OCI-LY3 (cell line): ENCODE measurements at regions not wholly inside any gene's neighbourhood (a gene's known extent, or its start where the extent isn't known, plus 50 kb on each side); places are given as distances from the start of the nearest gene placed in this dataset.

Experiments
- H2AFZ ChIP-seq: fragments of 200-600, 300-600 bp; shearing (Covaris generic); 2 replicates; pipeline ENCODE4 v1.6.0; 2014; ENCODE audit warnings: antibody characterized with exemption, low read depth, low read length
- H3K27ac ChIP-seq: fragments of 200-600, 300-600 bp; sonication (generic); 2 replicates; pipeline ENCODE4 v1.5.1; 2014; ENCODE audit warnings: mild to moderate bottlenecking, low read length, moderate library complexity, mixed read lengths
- H3K27me3 ChIP-seq: fragments of 200-600, 300-600 bp; sonication (generic); 2 replicates; pipeline ENCODE4 v1.6.1; 2014; ENCODE audit warnings: low read depth, low read length, mixed read lengths
- H3K36me3 ChIP-seq: fragments of 200-600, 300-600 bp; sonication (generic); replicated peaks from 2 replicates; pipeline ENCODE3; 2014; ENCODE audit warnings: low read depth, low read length, mixed read lengths
- H3K4me1 ChIP-seq: fragments of 300-600, 200-600 bp; sonication (generic); 2 replicates; pipeline ENCODE4 v1.6.1; 2014; ENCODE audit warnings: low read length, mixed read lengths
- H3K4me2 ChIP-seq: fragments of 200-600, 300-600 bp; sonication (generic); 2 replicates; pipeline ENCODE4 v1.6.1; 2014; ENCODE audit warnings: low read length, mixed read lengths
- H3K4me3 ChIP-seq: fragments of 300-600, 200-600 bp; sonication (generic); 2 replicates; pipeline ENCODE4 v1.5.1; 2014; ENCODE audit warnings: antibody characterized with exemption, mild to moderate bottlenecking, low read length, moderate library complexity
- H3K79me2 ChIP-seq: fragments of 300-600, 200-600 bp; shearing (Covaris generic); 2 replicates; pipeline ENCODE4 v1.6.1; 2014; ENCODE audit warnings: mild to moderate bottlenecking, low read length, mixed read lengths
- H3K9ac ChIP-seq: fragments of 300-600, 200-600 bp; shearing (Covaris generic); 2 replicates; pipeline ENCODE4 v1.6.0; 2014; ENCODE audit warnings: mild to moderate bottlenecking, low read length, moderate library complexity
- H3K9me3 ChIP-seq: fragments of 200-600, 300-600 bp; shearing (Covaris generic); 2 replicates; pipeline ENCODE4 v1.6.1; 2014; ENCODE audit warnings: low read length, mixed read lengths; ENCODE audit not compliant: insufficient read depth
- H4K20me1 ChIP-seq: fragments of 200-600, 300-600 bp; sonication (generic); 2 replicates; pipeline ENCODE4 v1.6.1; 2016; ENCODE audit warnings: low read length, mixed read lengths; ENCODE audit not compliant: insufficient read depth
- CTCF ChIP-seq: fragments of 200-600, 300-600 bp; sonication (generic); IDR thresholded peaks from 2 replicates; pipeline ENCODE4 v1.5.1; 2014; ENCODE audit warnings: antibody characterized with exemption, low read length, low read depth
- EZH2phosphoT487 ChIP-seq: fragments of 200-600 bp; shearing (Covaris generic); IDR thresholded peaks from 2 replicates; pipeline ENCODE4 v1.6.1; 2018; ENCODE audit warnings: antibody characterized with exemption, mixed run types, low read depth

- no peaks in the 10 kb centered on the region for H3K9me3 ChIP-seq
- peaks cover 8% of the 10 kb centered on the region; the same call in 1 of the 2 replicates for H3K27me3 ChIP-seq
Observed at GRCh38 chr6:16973051-16973450, 128.8 kb upstream of the STMND1 start.

GRCh38 chr6:16972535-16972934, 129.3 kb upstream of the STMND1 start:
- Histone ChIP-seq H3K9me3 (no peaks in the 10 kb centered on the region), H3K79me2 (no peaks in the 10 kb centered on the region), H2AFZ (no peak overlapping the region), H3K4me3 (no peak overlapping the region), H3K27ac (no peak overlapping the region), H3K27me3 (peaks cover 8% of the 10 kb centered on the region; the same call in 1 of the 2 replicates), H3K4me2 (no peak overlapping the region), H3K4me1 (no peaks in the 10 kb centered on the region), H3K9ac (no peak overlapping the region), H3K36me3 (no peaks in the 10 kb centered on the region), H4K20me1 (no peaks in the 10 kb centered on the region)
- TF ChIP-seq CTCF = no peak
- no peak for TF ChIP-seq EZH2phosphoT487

More at GRCh38 chr6:16973051-16973450, 128.8 kb upstream of the STMND1 start:
- TF ChIP-seq EZH2phosphoT487 = no peak
- TF ChIP-seq CTCF = no peak
- no peak overlapping the region for H2AFZ ChIP-seq
- H3K9ac ChIP-seq = no peak overlapping the region
- H3K4me2 ChIP-seq = no peak overlapping the region
- H3K4me3 ChIP-seq = no peak overlapping the region
- no peak overlapping the region for H3K27ac ChIP-seq
- no peaks in the 10 kb centered on the region for H3K36me3 ChIP-seq
- H3K79me2 ChIP-seq = no peaks in the 10 kb centered on the region
- H4K20me1 ChIP-seq = no peaks in the 10 kb centered on the region
- H3K4me1 ChIP-seq = no peaks in the 10 kb centered on the region

GRCh38 chr6:16969699-16970655, 131.9 kb upstream of the STMND1 start:
- H3K4me2 ChIP-seq = no peak overlapping the region
- H3K27ac ChIP-seq = no peak overlapping the region
- H3K79me2 ChIP-seq = no peaks in the 10 kb centered on the region
- no peaks in the 10 kb centered on the region for H4K20me1 ChIP-seq
- TF ChIP-seq EZH2phosphoT487 (no peak), CTCF (no peak)
- peaks cover 5% of the 10 kb centered on the region; the same call in 1 of the 2 replicates for H3K27me3 ChIP-seq
- no peak overlapping the region for H3K9ac ChIP-seq
- H3K4me3 ChIP-seq = no peak overlapping the region
- no peaks in the 10 kb centered on the region for H3K4me1 ChIP-seq
- no peak overlapping the region for H2AFZ ChIP-seq
- H3K36me3 ChIP-seq = no peaks in the 10 kb centered on the region
- no peaks in the 10 kb centered on the region for H3K9me3 ChIP-seq

- Histone ChIP-seq H3K4me2 (no peak overlapping the region), H3K9ac (no peak overlapping the region), H3K9me3 (no peaks in the 10 kb centered on the region), H3K4me3 (no peak overlapping the region), H4K20me1 (no peaks in the 10 kb centered on the region), H3K79me2 (no peaks in the 10 kb centered on the region), H3K4me1 (no peaks in the 10 kb centered on the region), H3K27me3 (no peaks in the 10 kb centered on the region), H3K36me3 (no peaks in the 10 kb centered on the region), H3K27ac (no peak overlapping the region), H2AFZ (no peak overlapping the region)
- TF ChIP-seq CTCF = no peak
- TF ChIP-seq EZH2phosphoT487 = no peak
Observed at GRCh38 chr6:16968101-16968500, 133.7 kb upstream of the STMND1 start.
